ENCODE measurements at regions not wholly inside any gene's neighbourhood (a gene's known extent, or its start where the extent isn't known, plus 50 kb on each side); places are given as distances from the start of the nearest gene placed in this dataset.
"Not testable (repeated sequence)": the region's sequence is repeated elsewhere in the genome, so short reads cannot be mapped to it uniquely, and the experiment has no call there.

GRCh38 chr14:106538201-106538600 lies 1011.8 kb downstream of the TMEM121 start:
- no peak for DNase-seq (ENCODE audit: low read depth)
- Histone ChIP-seq H3K36me3 (ENCODE audit: control insufficient read depth, insufficient read depth, low read length) (no peaks in the 10 kb centered on the region), H3K27me3 (ENCODE audit: control insufficient read depth, insufficient read depth, low read length) (no peaks in the 10 kb centered on the region), H3K4me3 (ENCODE audit: low read depth, low read length) (no peak overlapping the region)
- TF ChIP-seq CTCF (IDR thresholded peaks at IDR 0.05; ENCODE audit: insufficient read depth, low read length, poor library complexity, severe bottlenecking): no peak

GRCh38 chr14:106547735-106548434 lies 1021.5 kb downstream of the TMEM121 start:
- Histone ChIP-seq H3K36me3 (ENCODE audit: control insufficient read depth, insufficient read depth, low read length) (no peaks in the 10 kb centered on the region), H3K27me3 (ENCODE audit: control insufficient read depth, insufficient read depth, low read length) (no peaks in the 10 kb centered on the region), H3K4me3 (ENCODE audit: low read depth, low read length) (no peak overlapping the region)
- no peak for TF ChIP-seq CTCF (IDR thresholded peaks at IDR 0.05; ENCODE audit: insufficient read depth, low read length, poor library complexity, severe bottlenecking)
- no peak for DNase-seq (ENCODE audit: low read depth)

GRCh38 chr14:106549064-106549463 lies 1022.7 kb downstream of the TMEM121 start:
- H3K27me3 ChIP-seq (ENCODE audit: control insufficient read depth, insufficient read depth, low read length): no peaks in the 10 kb centered on the region
- H3K4me3 ChIP-seq (ENCODE audit: low read depth, low read length): no peak overlapping the region
- H3K36me3 ChIP-seq (ENCODE audit: control insufficient read depth, insufficient read depth, low read length): no peaks in the 10 kb centered on the region
- no peak for DNase-seq (ENCODE audit: low read depth)
- no peak for TF ChIP-seq CTCF (IDR thresholded peaks at IDR 0.05; ENCODE audit: insufficient read depth, low read length, poor library complexity, severe bottlenecking)

- no peaks in the 10 kb centered on the region for H3K36me3 ChIP-seq (ENCODE audit: control insufficient read depth, insufficient read depth, low read length)
- no peak for TF ChIP-seq CTCF (IDR thresholded peaks at IDR 0.05; ENCODE audit: insufficient read depth, low read length, poor library complexity, severe bottlenecking)
- H3K27me3 ChIP-seq (ENCODE audit: control insufficient read depth, insufficient read depth, low read length): no peaks in the 10 kb centered on the region
- H3K4me3 ChIP-seq (ENCODE audit: low read depth, low read length): no peak overlapping the region
- DNase-seq (ENCODE audit: low read depth): no peak
Measured at GRCh38 chr14:106551265-106551664, 1024.9 kb downstream of the TMEM121 start.

GRCh38 chr14:106556211-106556610 lies 1029.8 kb downstream of the TMEM121 start:
- H3K4me3 ChIP-seq (ENCODE audit: low read depth, low read length); H3K27me3 ChIP-seq (ENCODE audit: control insufficient read depth, insufficient read depth, low read length); DNase-seq (ENCODE audit: low read depth); H3K36me3 ChIP-seq (ENCODE audit: control insufficient read depth, insufficient read depth, low read length): not testable (repeated sequence)

- no peak overlapping the region for H3K4me3 ChIP-seq (ENCODE audit: low read depth, low read length)
- no peaks in the 10 kb centered on the region for H3K27me3 ChIP-seq (ENCODE audit: control insufficient read depth, insufficient read depth, low read length)
- H3K36me3 ChIP-seq (ENCODE audit: control insufficient read depth, insufficient read depth, low read length): no peaks in the 10 kb centered on the region
- no peak for DNase-seq (ENCODE audit: low read depth)
- TF ChIP-seq CTCF (IDR thresholded peaks at IDR 0.05; ENCODE audit: insufficient read depth, low read length, poor library complexity, severe bottlenecking): peak; percentile 27
Measured at GRCh38 chr14:106556665-106557289, 1030.4 kb downstream of the TMEM121 start.
